Femur (tissue), 1 donor: ENCODE measurements at regions not wholly inside any gene's neighbourhood (a gene's known extent, or its start where the extent isn't known, plus 50 kb on each side); places are given as distances from the start of the nearest gene placed in this dataset.

Experiments
- DNase-seq: peaks from one replicate; pipeline ENCODE4 v3.0.0-alpha.2; 2017

DNA sequence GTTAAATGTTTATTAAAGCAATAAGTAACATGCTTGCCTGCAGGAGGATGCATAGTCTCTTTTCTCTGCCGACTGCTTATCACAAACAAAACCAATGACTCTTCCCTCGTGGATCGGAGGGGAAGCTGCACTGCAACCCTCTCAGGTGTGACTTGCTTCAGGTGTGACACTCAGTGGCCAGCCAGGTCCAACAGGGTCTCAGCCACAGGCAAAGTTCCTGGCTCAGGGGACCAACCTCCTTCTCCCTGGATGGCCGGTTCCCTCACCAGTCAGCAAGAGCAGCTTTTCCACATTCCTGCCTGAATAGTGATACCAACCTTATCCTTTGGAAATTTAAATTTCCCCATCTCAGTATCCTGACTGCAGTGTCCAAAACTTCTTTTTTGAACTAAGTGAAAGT lies 383.5 kb downstream of the CMPK2 start:
- DNase-seq = no peak

DNA sequence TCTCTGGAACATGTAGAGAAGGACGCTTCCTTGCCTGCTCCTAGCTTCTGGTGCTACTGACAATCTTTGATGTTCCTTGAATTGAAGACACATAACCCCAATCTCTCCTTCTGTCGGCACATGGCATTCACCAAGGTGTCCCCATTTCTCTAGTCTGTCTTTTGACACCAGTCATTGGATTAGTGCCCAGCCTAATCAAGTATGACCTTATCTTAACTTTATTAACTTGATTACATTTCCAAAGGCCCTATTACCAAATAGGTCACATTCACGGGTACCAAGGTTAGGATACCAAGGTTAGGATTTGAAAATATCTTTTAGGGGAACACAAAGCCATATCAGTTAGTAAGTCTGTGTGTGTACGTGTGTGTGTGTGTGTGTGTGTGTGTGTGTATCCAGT lies 377.9 kb downstream of the CMPK2 start:
- no peak for DNase-seq

DNA sequence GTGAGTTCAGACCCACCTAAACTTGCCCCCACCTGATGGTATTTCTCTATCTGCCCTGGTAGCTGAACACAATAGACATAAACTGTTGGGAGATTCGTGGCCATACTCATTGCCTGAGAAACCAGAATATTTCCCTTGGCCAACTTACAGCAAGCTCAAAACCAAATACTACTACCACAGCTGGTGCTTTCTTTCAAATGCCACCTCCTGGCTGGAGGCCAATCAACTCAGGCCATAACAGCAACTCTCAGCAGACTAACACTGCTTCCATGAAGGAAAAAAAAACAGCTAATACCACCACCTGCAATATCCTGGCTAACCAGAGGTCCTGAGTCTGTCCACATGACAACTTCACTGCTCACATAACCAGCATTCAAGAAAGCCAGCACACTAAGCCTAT lies 373.1 kb downstream of the CMPK2 start:
- DNase-seq = peak; percentile 32

DNA sequence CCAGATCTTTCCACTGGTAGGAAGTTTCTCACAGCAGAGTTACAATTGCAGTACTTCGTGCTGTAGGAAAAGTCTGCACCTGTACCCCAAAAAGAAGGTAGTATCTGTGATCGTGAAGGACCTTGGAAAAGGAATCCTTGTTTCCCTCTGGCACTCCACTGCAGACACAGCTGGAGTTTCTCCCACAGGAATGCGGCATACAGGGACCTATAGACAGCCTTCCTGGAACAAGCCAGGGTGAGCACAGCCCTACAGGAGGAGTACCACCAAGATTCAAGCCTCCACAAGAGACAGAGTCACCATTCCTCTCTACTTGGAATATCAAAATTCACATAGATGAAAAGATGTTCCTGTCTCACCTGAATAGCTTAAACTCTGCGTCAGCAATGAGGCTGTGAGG lies 372.4 kb downstream of the CMPK2 start:
- no peak for DNase-seq

DNA sequence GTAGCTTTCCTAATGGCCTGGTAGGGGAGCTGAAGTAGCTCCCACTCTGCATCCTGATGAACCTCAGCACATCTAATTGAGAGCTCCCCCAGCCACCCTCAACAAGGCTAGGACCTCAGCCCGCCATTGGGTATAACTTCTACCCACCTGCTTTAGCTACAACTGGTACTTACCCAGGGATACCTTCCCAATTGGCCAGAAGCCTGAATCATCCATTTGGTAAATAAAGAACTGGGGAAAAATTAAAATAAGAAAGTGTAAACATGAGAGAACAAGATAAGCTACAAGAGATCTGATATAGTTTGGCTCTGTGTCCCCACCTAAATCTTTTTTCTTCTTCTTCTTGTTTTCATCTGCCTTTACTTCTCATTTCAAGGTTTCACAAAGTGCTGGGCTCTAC lies 372.0 kb downstream of the CMPK2 start:
- DNase-seq = no peak

DNA sequence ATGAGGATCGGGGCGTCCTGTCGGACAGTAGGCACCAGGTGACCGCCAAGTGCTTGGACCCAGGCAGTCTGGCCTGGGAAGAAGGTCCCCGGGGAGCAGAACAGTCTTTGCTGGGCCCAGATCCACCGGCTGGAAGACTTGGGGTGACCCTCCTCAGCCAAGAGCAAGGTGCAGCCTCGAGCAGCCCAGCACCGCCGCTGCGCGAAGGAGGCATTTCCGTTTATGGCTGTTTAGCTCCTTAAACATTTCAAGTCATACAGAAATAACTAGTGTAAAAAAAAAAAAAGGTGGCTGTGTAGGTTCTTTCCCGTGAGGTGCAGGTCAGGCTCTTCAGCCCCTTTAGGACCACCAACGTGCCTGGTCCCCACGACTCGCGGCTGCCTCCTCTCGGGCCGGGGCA lies 370.2 kb downstream of the CMPK2 start:
- DNase-seq = no peak

DNA sequence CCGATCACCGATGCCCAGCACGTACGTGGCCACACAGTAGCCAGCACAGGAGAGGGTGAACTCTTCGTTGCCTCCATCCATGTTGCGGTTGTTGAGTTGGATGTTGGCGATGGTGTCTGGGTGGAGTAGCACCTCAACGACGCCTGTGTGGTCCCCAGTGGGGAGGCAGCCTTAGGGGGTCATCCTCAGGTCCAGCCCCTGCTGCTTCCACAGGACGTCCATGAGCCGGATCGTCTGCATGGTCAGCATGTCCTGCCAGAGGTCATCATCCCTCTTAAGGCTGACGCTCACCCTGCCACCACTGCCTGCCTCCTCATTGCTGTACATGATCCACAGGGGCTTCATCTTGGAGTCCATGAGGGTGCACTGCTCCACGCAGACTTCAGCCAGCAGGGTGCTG lies 369.3 kb downstream of the CMPK2 start:
- no peak for DNase-seq

DNA sequence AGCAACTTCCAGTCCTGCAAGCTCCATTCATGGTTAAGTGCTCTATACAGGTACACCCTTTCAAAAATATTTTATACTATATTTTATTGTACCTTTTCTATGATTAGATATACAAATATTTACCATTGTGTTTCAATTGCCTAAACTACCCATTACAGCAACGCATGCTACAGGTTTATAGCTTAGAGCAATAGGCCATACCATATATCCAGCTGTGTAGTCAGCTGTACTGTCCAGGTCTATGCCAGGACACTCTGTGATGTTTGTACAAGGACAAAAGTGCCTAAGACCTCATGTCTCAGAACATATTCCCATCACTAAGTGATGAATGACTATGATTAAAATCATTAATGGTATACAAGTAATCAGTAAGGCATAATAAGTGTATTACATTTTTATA lies 368.7 kb downstream of the CMPK2 start:
- DNase-seq = no peak

DNA sequence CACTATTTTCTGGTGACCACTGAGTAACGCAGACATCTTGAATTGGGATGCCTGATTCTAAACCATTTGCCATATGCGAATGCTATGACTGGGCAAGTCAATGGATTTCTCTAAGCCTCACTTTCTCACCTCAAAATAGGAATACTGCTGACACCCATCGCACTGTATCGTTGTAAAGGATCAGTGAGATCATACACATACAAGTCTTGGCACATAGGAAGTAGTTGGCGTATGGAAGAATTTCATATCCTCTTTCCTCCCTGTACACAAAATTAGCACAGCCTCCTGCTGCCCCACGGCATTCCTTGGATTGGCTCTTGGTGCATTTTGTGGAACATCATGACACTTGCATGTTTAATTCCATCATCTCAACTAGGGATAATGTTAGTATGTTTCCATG lies 366.9 kb downstream of the CMPK2 start:
- DNase-seq = no peak

DNA sequence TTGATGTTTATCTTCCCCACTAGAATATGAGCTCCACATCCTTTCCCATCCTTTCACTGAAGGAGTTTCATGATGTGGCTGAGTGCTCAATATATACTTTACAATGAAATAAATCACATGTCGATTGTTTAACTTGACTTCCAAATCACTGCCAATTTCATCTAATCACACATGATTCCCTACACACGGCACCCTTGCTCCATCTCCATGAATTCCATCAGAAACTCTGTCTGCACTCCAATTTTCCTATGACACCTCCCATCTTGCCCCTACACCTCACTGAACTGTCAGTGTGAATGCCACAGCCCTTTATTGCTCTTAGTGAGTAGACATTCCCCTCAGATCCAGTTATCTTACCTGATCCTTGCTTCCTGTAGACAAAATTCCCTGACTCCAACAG lies 366.0 kb downstream of the CMPK2 start:
- DNase-seq = no peak

DNA sequence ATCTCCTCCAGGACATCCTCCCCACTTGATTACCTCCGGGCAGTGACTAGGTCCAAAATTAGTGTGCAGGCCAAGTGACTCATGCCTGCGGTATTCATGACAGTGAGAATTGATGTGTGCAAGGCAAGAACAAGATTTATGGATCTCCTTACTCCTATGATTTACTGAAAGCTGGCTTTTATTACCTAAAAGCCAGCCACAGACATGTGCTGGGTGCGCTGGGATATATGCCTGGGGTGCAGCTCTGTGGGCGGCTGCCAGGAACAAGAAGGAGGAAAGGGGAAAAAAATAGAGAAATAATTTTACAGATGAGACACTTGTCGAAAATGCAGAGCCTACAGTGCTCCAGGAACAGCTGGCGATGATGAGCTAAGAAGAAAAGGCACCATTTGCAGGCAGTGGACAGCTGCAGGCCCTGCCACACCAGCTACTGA lies 359.3 kb downstream of the CMPK2 start:
- no peak for DNase-seq

DNA sequence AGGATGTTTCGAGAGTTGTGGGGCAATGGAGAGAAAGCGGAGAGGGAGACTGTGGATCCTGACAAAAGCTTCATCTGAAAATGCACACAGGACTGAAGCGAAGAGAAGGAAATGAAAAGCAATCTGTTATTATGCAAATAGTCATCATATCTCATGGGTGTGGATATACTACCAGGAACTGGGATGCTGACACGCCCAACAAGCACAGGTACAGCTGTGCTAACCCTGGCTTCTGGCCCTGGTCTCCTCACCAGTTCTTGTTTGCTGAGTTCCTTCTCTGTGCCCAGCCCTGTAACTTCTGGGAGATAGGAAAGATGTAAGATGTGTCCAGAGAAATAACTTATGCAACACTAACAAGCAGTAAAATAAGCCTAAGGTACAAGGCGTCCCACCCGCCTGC lies 358.8 kb downstream of the CMPK2 start:
- DNase-seq = no peak

DNA sequence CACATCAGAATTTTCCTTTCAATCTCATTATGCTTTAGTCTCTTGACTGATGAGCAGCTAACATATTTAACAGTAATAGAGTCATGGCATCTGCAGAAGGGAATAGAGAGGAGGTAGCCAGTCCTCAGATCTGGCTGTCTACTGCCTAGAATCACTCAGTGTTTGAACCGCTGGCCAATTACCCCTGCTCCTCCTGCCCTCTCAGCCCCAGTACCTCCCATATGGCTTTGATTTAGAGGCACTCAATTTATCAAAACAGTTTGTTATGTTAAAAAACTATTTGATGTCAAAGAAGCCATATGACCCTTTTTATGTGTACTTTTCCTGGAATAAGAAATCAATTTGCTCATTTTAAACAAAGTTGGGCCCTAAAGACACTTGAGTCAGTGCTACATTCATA lies 355.2 kb downstream of the CMPK2 start:
- DNase-seq = no peak

DNA sequence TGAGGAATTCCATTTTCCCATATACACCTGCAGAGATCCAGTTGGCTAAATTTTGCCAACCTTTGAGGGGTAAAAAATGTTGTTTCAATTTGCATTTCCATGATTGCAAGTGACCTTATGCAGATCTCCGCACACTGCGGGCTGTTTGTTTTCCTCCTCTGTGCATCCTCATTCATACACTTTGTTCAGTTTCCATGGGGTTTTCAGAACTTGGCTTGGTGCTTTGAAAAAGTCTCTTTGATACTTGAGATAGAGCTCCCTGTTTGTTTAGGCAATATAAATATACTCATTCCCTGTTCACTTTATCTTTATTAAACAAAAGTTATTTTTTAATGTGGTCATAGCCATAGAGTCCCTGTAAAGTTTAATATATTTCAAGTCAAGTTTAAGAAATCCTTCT lies 353.1 kb downstream of the CMPK2 start:
- DNase-seq = no peak

DNA sequence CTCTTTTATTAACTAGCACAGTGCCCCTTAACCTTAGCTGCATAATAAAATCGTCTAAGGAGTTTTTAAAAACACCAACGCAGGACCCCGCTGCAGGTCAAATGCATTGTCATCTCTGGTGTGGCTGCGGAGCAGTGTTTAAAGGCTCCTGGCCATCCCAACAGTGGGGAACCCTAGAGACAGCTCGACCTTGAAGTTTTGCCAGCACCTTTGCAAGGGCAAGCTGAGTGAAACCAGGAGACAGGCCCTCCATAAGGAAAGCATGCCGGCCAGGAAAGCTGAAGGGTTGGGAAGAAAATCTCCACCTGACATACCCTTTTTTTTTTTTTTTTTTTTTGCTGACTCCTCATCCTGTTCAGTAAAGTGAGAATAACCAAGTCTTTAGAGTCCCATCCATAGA lies 349.0 kb downstream of the CMPK2 start:
- DNase-seq = no peak

DNA sequence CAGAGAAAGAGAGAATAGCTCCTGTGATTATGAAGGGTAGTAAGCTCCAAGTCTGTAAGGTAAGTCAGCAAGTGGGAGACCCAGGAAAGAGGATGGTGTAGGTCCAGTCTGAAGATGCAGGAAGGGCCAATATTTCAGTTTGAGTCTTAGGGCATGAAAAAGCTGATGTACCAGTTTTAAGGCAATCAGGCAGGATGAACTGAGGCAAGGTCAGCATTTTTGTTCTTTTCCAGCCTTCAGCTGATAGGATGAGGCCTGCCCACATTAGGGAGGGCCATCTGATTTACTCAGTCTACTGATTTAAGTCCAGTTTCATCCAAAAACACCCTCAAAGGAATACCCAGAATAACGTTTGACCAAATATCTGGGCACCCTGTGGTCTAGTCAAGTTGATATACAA lies 347.3 kb downstream of the CMPK2 start:
- no peak for DNase-seq

DNA sequence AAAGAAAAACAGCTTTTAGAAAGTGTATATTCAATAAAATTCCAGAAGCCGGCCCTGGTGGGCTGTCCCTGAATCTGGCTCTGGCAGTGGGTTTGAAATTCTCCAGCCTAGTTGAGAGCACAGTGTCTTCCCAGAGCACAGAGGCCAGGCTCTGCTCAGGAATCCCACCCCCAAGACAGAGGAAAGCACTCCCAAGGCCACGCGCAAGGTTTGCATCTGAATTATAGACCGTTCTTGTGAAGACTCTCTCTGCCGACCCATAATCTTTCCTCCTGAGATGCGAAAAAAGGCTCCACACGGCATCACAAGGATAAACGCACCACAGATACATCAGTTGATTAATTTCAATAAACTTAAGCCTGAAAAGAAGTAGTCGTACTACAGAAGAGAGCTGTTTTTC lies 342.2 kb downstream of the CMPK2 start:
- DNase-seq = no peak

DNA sequence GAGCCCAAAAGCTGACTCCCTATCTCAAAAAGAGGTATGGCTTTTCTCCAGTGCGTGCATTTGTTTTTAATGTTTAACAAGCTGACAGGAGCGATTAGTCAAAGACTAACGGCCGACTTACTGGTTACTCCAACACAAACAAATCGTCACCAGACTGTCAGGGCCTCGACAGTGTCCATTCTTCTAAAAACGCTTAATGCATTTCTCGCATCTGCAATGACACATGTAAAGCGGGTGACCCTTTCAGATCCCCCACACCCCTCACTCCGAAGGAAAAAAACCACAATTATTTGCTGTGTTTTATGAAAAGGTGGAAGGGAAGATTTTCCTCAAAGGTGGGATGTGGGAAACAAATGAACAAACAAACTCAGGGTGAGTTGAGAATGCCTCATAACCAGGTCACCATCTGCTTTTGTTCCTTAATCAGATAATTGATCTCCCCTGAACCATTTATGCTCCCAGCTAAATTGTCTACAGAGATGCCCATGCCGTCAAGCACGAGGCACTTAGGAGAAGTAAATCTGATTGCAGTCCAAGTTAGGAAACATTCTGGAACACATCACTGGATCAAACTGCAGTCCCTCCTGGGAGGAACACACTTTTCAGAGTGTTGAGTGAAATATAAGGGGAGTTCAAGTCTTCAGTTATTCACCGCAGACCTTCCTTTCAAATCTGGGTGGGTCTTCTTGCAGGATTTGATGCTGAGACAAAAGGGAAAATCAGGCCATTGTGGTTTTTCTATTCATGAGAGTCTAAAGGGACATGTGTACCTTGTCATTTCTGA lies 340.8 kb downstream of the CMPK2 start:
- no peak for DNase-seq

DNA sequence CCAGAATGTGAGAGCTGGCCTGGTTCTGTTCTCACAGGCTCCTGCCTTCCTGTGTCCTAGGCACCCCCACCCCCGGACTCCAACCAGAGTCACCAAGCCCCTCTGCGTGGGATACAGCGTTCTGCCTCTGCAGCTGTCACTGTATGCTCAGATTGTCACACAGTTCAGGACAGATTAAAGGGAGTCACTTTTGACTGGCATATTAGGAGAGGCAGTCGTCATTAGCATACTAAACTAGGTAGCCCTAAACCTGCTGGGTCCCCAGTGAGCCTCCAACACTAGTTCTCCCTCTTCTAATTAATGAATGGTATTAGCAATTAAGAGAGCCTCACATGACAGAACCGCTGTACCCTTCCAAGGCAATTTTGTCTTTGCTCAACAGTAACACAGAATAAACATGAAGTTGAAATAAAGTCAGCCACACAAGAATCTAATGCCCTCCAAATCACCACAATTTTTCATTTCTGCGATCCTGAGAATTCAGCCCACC lies 340.2 kb downstream of the CMPK2 start:
- no peak for DNase-seq

DNA sequence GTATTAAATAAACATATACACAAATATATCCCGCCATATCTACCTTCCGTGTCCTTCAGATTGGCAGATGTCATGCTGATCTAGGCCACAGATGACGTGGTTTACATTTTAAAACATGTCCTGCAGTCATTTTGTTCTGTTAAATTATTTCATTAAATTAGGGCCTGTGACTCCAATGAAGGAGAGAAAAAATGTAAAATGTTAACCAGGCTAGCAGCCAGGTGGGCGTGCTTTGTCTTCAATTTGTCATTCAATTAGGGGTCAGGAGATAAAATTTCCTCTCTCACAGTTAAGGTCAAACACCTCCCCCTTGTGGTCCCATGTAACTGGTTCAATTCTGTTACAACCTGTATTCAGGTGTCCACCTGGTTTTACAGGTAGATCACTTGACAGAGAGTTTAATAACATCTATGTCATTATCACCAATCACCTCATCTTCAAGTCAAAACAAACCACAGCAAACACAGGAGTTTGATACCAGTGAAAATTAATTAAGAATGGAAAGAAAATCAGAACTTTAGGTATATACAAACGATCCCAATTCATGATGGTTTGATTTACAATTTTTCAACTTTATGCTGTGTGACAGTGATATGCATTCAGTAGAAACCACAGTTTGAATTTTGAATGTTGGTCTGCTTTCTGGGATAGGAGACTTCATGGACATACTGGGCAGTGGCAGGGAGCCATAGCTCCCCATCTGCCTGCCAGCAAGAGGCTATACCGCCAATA lies 339.4 kb downstream of the CMPK2 start:
- DNase-seq = no peak

DNA sequence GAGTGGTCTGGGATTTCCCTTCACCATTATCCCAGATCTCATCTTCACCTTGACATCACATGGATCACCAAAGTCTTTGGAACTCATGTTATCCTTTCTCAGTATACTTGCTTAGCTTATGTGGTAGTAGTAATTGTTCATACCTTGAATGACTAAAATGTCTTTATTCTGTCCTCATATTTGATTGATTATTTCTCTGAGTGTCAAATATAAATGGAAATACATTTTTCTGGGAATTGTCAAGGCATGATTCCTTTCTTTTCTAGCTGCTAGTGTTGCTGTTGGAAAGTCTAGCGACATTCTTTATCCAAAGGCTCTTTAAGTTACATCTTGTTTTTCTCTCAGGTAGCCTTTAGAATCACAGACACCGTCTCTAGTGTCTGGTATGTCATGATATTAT lies 334.4 kb downstream of the CMPK2 start:
- DNase-seq = no peak

DNA sequence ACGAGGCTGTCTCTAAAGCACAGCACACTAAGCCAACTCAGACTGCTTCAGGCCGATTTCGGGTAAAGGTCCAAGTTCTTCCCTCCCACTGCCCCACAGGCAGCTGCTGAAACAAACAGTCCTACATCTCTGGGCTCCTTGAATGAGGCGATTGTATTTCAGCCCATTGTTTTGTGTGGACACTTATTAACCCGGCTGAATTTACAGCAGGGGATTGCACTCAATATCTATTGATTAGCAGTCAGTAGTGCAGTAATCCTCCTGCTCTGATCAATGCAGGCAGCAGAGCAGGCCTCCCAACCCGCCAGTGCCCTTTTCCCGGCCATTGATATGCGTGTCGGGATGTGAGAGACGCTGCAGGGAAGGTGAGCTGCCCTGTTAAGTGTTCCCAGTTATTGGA lies 330.1 kb downstream of the CMPK2 start:
- DNase-seq = no peak

DNA sequence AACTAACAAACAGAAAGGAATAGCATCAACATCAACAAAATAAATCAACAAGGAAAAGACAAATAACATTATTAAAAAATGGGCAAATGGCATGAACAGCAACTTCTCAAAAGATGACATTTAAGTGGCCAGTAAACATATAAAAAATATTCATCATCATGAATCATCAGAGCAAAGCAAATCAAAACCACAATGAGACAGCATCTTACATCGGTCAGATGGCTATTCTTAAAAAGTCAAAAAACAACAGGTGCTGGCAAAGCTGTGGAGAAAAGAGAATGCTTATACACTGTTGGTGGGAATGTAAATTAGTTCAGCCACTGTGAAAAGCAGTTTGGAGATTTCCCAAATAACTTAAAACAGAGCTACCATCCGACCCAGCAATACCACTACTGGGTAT lies 327.1 kb downstream of the CMPK2 start:
- DNase-seq = no peak

DNA sequence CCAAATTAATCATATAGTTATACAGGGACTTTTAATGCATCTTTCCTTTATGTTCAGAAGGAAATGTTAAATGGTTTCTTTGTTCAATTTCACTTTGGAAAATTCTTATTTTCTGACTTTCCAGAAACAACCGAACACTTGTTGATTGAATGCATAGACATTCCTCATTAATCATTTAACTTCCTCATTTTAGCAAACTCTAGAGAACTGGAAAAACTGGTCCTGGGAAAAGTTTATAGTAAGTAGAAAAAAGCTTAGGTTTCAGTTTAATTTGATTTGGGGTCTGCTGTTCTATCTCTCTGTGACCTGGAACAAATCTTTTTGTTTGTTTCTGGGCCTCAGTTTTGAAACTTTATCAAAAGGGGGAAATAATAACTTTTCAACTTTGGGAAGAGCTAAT lies 320.4 kb downstream of the CMPK2 start:
- DNase-seq = no peak

DNA sequence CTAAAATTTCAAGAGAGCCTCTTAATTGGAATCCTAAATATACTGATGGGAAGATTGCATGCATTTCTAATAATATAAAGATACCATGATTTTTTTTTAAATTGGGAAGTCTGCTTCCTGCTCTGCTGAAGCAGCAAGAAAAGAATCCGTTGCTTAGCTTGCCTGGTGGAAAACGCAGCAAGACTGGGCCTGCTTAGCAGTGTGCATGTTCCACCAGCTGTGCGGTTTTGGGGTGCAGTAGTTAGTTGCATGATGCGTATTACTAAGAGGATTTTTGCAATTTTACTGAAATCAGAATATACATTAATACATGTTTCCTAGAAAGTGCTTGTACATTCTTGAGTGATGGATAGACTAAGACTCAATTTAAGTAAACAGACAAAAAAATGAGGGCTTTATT lies 319.9 kb downstream of the CMPK2 start:
- DNase-seq = no peak
